ENCODE measurements at regions not wholly inside any gene's neighbourhood (a gene's known extent, or its start where the extent isn't known, plus 50 kb on each side); places are given as distances from the start of the nearest gene placed in this dataset.

- no peak for DNase-seq (ENCODE audit: low read depth)
- no peak for TF ChIP-seq CTCF (IDR thresholded peaks at IDR 0.05; ENCODE audit: control insufficient read depth, insufficient read depth, low read depth, low read length, missing control alignments)
- H3K4me3 ChIP-seq (ENCODE audit: control insufficient read depth, low read depth, low read length): no peak overlapping the region
Measured at GRCh38 chr3:118564800-118565199, 469.8 kb downstream of the IGSF11 start.

- TF ChIP-seq CTCF (IDR thresholded peaks at IDR 0.05; ENCODE audit: control insufficient read depth, insufficient read depth, low read depth, low read length, missing control alignments): no peak
- DNase-seq (ENCODE audit: low read depth): no peak
- H3K4me3 ChIP-seq (ENCODE audit: control insufficient read depth, low read depth, low read length): no peak overlapping the region
Measured at GRCh38 chr3:118573912-118574311, 460.7 kb downstream of the IGSF11 start.

GRCh38 chr3:118577055-118577777 is 457.4 kb downstream of the IGSF11 start:
- H3K4me3 ChIP-seq (ENCODE audit: control insufficient read depth, low read depth, low read length): no peak overlapping the region
- no peak for DNase-seq (ENCODE audit: low read depth)
- no peak for TF ChIP-seq CTCF (IDR thresholded peaks at IDR 0.05; ENCODE audit: control insufficient read depth, insufficient read depth, low read depth, low read length, missing control alignments)

GRCh38 chr3:118578559-118578958 is 456.1 kb downstream of the IGSF11 start:
- no peak for TF ChIP-seq CTCF (IDR thresholded peaks at IDR 0.05; ENCODE audit: control insufficient read depth, insufficient read depth, low read depth, low read length, missing control alignments)
- DNase-seq (ENCODE audit: low read depth): no peak
- H3K4me3 ChIP-seq (ENCODE audit: control insufficient read depth, low read depth, low read length): no peak overlapping the region

- no peak for TF ChIP-seq CTCF (IDR thresholded peaks at IDR 0.05; ENCODE audit: control insufficient read depth, insufficient read depth, low read depth, low read length, missing control alignments)
- no peak for DNase-seq (ENCODE audit: low read depth)
- no peak overlapping the region for H3K4me3 ChIP-seq (ENCODE audit: control insufficient read depth, low read depth, low read length)
Measured at GRCh38 chr3:118587037-118587741, 447.5 kb downstream of the IGSF11 start.

- TF ChIP-seq CTCF (IDR thresholded peaks at IDR 0.05; ENCODE audit: control insufficient read depth, insufficient read depth, low read depth, low read length, missing control alignments): no peak
- H3K4me3 ChIP-seq (ENCODE audit: control insufficient read depth, low read depth, low read length): no peak overlapping the region
- no peak for DNase-seq (ENCODE audit: low read depth)
Measured at GRCh38 chr3:118587847-118588246, 446.8 kb downstream of the IGSF11 start.
